Left hindlimb (tissue), 1 donor: ENCODE measurements at regions not wholly inside any gene's neighbourhood (a gene's known extent, or its start where the extent isn't known, plus 50 kb on each side); places are given as distances from the start of the nearest gene placed in this dataset.
"Not testable (repeated sequence)": the region's sequence is repeated elsewhere in the genome, so short reads cannot be mapped to it uniquely, and the experiment has no call there.

Experiments used
- DNase-seq: peaks from one replicate; pipeline ENCODE4 v3.0.0-alpha.2; 2018

DNA sequence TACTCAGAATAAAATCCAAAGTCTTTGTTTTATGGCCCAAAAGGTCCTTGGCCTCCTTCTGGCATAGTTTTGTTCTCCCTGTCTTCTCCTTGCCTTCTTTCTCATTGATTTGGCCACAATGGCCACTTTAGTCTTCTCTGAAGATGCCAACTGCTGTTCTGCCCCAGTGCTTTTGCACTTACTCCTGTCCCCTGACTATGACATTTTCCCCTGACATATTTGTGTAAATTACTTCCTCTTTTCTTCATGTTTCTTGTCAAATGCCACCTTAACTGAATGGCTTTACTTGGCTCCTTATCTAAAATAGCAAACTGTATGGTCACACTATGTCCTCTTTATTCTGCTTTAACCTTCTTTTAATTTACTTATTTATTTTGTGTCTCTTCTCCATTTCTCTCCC lies 484.7 kb upstream of the ARRDC3 start:
- DNase-seq, result no peak

DNA sequence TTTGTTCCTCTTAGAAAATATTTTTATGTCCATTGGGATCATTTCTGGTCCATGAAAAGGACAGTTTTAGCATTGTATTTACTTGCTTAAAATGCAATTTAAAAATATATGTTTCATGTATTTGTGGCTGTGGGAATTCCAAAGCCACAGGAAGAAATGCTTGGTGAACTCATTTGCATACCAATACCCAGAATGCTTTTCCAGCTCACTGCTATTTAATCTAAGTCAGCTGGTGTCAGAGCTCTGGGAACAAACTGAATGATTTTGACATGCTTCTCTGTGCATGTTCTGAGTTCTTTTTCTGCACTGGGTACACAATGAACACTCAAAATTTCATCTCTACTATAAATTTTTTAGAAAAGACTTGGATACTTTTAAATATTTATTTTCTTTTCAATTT lies 482.8 kb upstream of the ARRDC3 start:
- DNase-seq, result no peak

DNA sequence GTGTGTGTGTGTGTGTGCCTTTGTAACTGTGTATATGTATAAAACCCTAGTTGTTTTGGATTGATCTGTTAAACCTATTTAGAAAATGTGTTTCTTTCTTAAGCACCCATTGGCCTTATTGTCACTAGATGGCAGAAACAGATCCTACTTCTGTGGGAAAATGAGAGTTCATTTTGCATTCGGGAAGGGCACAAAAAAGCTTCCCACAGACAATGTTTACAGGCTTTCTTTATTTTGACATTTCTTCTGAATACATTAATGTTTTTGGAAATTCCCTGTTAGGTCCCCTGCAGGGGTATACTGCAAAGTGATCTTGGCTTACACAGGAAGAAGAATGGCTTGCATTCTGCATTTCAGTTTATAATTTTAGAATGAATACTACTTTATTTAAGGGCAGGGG lies 481.8 kb upstream of the ARRDC3 start:
- no peak for DNase-seq

DNA sequence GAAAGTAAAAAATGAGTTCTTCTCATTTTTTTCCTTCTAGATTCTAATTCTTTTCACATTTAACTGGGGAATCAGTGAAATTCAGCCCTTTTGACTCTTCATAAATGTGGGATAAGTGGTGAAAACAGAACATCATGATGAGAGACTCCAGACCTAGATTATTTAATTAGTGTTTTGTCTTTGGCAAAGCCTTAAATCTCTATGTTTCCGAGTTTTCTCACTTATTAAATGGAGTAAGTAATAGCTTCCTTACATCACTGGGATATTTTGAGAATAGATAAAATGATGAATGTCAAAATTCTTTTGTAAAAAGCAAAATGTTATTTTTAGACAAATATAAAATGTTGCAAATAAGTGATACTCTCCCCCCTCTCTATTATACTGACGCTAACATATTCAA lies 468.6 kb upstream of the ARRDC3 start:
- no peak for DNase-seq

DNA sequence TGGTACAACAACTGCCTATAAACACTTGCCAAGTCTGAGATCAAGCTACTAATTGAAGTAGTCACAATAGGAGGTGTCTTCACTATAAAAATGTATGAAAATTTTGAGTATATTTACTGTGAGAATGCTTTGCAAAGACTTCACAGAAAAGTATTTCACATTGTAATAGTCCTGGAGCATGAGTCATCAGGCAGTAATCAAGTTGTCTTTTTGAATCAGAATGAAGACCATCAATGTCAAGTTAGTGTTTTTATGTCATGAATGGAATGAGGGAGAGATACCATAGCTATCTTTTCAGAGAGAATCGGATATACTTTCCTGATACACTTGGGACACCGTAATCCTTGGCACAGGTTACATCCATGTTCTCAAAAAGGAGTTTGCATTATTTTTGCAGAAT lies 466.9 kb upstream of the ARRDC3 start:
- no peak for DNase-seq

DNA sequence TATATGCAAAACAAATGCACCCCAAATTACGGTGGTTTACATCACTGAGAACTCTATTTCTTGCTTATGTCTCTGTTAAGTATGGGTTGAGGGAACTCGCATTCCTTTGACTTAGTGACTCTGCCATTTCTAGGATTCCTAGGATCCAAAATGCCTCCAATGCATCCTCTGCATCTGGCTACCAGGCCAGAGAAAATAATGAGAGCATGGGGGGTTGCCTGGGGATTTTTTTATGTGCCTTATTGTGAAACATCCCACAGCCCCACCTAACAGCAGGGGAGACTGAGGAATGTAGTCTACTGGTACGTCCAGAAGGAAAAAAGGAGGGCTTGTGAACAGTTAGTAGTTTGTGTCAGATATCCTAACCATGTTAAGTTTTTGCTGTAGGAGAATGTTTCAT lies 466.0 kb upstream of the ARRDC3 start:
- DNase-seq, result no peak

DNA sequence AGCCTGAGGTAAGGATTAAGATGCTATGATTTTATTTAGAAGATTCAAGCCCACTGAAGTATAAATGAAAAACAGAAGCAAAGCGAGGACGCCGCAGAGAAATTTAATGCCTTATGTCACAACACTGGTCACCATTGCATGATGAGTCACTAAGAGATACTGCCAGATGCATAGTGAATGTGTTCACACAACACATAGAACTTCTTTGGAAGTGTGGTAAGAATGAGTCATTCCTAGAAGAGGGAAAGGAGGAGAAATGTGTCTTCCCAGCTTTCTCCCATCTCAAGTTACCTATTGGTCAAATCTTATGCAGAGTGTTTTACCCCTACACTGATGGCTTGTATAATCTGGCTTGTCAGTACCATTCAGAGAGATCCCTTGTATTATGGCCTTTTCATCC lies 465.3 kb upstream of the ARRDC3 start:
- DNase-seq, result no peak

DNA sequence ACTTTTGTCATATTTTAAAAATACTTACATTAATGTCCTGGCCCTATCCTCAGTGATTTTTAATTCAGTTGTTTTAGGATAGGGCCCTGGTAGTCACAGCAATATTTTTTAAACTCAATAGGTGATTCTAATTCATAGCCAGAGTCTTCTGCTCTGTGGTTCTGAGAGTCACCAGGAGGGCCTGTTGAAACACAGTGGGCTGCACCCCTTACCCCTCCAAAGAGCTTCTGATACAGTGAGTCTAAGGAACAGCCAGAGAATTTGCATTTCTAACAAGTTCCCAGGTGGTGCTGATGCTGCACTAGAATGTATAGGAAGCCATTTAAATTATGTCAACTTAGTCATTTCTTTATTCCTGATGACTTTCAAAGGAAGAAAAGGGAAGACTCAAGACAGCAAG lies 458.3 kb upstream of the ARRDC3 start:
- DNase-seq, result no peak

DNA sequence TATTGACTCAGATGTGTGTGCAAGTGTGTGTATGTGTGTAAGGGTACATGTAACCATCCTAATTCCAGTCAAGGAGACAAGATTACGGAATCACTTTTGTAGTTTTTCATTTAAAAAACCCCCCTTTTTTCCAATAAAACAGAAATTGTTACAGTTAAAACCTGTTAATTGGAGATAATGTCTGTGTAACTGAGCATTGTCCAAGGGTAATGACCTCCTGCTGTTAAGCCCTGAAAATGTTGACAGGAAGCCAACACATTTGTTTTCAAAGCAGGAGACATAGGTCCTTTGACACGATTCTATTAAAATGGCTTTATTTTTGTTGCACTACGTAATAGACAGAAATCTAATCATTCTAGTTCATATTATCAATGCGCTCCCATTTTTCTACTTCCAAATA lies 457.3 kb upstream of the ARRDC3 start:
- DNase-seq, result no peak

DNA sequence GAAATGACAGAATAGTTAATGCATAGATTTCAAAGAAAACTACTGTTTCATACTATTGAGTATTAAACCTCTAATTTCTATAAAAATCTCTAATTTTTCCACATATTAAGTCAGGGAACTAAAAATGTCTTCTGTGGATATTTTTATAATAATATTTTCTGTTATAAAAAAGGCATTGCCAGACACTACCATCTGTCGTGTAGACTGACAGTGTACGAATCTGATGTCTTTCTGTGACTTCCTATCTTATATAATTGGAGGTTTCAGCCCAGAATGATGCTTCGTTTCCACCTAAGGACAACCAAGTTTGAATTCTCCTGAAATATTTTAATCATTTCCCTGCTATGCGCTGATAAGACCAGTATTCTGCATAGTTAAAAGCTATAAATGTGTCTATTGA lies 456.6 kb upstream of the ARRDC3 start:
- DNase-seq, result no peak

DNA sequence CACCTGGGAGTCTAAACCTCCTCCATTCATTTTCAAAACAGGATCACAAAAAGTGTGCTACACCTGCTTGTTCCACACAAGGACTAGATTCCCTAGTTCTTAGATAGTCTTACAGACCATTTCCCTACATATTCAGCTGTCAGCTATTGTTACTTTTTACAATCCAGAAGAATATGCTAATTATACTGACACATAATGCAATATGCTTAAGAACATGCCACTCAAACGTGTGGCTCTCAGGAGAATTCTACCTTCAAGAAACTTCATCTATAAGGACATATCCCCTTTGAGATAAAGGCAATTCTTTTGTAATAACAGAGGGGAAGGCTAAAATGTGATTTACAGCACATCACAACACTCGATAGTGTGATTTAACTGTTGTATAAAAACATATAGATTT lies 456.1 kb upstream of the ARRDC3 start:
- no peak for DNase-seq

DNA sequence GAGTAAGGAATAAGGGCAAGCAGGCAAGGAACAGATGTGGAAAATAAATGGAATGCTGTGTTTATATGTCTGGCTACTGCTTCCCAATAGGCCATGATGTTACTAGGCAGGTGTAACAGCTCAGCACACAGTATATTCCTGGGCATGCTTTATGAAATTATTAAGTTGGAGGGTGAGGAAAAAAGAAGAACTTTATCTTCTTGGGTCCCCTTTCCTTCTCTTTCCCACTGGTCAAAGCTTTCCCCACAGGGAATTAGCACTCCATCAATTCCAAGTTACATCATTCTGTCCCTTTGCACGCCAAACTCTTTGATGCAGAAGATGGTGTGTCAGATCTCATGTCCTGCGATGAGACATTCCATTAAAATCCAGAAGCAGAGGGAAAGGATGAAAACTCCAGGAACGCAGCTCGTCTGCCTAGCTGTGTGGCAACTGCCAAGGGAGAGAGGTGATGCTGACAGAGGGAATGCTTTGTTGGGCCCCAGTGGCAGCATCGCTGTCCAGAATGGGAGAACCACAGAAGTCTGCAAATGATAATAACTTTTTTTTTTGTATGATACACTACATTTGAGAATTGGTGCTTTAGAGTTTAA lies 447.3 kb upstream of the ARRDC3 start:
- no peak for DNase-seq

DNA sequence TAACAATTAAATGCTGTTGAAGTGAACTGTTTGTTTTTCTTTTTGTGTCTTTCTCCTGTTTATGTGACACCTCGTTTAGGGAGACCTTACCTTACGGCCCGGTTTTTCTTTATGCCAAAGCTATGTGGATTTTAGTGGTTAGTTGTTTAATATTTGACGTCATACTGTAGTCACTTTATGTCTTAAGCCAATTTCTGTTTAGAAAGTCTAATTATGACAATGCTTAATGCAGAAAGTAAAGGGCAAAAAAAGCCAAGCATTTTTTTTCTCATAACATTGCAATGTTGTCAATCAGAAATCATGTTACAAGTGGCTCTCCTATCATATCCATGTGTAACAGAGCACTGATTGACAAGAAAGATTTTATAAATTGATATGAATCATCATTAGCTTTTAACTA lies 442.5 kb upstream of the ARRDC3 start:
- no peak for DNase-seq

DNA sequence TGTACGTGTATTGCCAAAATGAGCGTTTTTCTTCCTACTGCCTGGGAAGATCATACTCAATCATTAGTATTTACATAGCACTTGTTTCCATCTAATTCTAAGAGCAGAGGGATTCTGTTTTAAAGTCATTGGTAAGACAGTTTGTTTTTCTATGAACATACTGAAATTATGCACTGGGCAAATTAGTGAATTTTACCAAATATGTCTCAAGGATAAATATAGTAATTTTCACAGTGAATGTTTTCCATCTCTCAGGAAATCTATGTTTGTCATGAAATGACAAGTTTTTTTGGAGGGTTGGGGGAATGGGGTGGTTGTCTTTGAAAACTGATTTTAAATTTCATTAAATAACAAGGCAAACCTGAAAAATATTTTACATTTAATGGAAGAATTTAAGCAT lies 441.3 kb upstream of the ARRDC3 start:
- DNase-seq, result no peak

DNA sequence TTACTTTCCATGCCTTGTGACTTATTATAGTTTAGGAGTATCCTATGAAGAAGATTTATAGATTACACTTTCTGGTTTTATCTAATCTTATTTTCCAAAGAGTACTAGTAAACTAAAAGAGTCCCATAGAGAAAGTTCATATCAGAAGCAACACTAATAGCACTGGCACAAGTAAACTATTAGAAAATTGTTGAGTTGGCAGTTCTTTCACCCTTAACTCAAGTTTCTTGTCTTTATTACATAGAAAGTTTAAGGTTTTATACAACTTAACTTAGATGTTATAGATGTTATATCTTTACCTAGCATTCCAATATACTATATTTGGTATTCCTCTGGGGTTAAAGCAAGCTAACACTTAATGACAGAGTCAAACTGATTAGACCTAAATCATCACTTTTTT lies 437.8 kb upstream of the ARRDC3 start:
- DNase-seq, result no peak

DNA sequence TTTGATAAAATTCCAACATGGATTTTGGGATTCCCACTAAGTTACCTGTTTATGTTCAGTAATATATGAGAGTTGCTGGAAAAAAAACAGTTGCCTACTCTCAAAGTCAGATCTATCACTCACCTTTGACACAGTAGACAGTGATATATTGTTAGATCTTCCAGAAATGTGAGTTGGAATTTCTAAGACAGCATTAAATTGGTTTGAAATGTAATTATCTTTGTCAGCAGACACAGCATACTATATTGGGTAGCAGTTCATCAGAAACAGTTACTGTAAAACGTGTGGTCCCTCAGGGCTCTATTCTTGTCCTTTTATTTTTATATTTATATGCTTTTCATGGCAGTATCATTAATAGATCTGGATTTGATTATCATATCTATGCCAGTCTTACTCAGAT lies 433.6 kb upstream of the ARRDC3 start:
- no peak for DNase-seq

DNA sequence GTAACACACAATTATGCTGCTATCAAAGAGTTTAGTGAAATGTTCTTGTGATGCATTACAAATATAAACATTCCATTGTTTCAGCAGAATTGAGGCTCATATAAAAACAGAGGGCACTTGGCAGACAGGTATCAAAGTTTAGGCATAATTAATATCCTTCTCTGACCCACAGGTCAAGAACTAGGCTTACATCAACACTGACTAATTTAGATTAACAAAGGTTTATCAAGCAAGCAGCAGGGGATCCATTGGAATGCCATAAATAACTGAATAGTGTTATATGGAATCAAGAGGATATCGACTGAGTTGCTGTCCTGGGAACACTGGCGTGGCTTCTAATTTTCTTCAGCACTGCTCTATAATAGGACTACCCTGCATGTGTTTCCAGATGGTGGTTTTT lies 414.5 kb upstream of the ARRDC3 start:
- DNase-seq, result no peak

DNA sequence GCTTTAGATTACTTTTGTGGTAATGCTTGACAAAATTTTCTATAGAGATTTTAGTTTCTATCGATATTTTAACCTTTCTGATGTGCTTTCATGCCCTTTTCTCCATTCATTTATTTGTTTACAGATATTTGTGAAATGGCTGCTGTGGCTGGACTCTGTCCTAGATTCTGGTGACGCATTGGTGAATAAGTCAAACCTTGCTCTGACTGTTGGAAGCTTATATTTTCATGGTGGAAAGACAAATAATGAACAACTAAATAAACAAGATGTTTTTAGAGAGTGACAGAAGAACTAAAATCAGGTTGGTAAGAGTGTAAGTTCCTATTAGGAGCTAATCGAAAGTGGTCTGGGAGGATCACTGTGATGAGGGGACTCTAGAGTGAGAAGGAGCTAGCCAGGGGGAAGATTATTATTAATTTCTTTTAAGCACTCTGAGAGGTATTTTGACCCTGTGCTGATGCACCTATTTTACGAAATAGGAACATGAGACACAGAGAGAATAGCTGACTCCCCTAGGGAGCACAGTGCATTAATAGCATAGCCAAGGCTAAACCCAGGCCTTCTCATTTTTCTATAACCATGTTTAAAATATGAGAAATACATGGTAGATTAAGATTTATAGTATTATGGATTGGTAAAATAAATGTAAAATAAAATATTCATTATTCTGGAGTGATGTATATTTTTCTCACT lies 411.9 kb upstream of the ARRDC3 start:
- DNase-seq, result no peak

DNA sequence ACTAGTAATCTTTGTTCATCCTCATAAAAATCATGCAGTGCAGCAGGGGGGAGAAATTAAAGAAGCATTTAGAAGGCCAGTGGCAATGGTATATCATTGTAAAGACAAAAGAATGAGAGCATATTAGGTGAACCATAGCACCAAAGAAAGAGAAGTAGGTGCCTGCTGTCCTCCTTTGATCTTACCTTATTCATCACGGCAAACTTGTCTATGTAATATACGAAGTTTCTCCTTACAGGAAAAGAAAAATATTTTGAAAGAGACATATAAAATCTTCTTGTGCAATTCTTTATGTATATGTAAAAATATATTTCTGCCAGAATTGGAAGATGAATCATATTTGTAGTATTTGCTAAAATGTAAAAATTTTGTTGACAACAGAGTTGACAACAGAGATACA lies 411.3 kb upstream of the ARRDC3 start:
- no peak for DNase-seq

DNA sequence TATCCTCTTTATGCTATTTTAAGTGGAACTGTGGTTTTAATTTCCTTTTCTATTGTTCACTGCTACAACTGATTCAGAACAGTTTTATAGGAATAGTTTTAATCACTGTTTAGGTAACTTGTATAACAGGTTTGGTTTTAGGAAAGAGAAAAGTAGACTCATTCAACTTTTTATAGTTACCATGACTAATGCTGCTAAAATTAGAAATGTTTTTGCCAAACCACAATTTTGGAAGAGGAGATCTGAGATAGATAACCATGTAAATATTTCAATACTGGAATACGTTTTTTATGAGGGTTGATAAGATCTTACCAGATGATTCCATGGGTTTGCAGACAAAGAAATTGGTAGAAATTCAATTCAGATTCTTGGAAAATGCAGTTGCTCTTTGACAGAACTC lies 404.6 kb upstream of the ARRDC3 start:
- DNase-seq, result no peak

DNA sequence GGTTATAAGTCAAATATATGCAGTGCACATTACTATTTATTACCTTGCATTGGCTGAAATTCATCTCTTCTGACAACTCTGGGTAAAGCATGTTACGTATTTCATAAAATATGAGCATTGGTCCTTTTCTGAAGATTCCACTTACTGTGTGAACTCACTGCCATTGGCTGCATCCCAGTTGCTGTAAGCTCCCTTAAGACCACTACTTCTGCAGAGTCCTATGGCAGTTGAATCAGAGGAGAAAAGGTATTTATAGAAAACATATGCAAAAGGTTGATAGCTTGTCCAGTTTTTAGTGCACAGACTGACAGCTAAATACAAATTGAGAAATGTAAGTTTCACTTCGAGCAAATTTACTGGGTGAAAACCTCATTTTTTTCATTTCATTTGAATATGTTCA lies 394.6 kb upstream of the ARRDC3 start:
- DNase-seq, result no peak

DNA sequence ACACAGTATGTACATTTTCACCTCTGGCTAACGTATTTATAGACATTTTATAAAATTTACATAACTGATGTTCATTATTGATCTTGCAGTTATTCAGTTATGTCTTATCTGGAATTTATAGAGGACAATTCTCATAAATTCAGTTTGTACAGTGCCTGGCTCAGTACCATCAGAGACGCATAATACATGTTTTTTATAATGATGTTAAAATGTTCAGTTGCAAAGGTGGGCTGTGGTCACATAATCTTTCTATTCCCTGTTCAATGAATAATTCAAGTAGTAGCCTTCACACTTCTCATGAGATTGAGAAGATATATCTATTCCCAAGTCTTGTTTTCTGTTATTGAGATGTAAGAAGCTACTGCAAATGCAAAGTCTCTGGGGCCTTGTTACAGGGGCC lies 393.1 kb upstream of the ARRDC3 start:
- no peak for DNase-seq

DNA sequence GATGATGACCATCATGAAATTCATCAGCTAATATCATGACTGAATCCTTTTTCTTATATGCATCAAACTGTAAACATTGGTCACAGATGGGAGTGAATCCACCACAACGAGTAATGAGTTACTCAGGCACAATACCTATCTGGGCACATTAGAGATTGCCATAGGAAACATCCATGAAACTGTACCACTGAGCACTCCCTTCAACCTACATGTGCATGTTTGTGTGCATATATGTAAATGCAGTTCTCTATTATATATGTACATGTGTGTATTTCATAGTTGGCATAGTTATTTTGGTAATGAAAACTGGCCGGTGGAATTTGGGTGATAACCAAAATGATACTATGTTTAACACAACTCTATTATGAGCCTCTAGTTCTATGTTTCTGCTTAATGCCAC lies 387.3 kb upstream of the ARRDC3 start:
- no peak for DNase-seq

DNA sequence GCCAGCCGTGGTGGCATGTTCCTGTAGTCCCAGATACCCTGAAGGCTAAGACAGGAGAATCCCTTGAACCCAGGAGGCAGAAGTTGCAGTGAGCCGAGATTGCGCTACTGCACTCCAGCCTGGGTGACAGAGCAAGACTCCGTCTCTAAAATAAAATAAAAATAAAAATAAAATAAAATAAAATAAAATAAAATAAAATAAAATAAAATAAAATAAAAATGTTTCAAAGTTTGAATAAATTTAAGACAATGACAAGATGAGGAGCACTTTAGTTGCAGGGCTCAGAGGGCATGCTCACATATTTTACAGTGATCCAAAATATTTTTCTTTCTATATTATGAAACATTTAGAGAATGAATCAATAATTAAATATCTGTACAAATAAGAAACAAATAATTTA lies 374.3 kb upstream of the ARRDC3 start:
- not testable (repeated sequence) for DNase-seq

DNA sequence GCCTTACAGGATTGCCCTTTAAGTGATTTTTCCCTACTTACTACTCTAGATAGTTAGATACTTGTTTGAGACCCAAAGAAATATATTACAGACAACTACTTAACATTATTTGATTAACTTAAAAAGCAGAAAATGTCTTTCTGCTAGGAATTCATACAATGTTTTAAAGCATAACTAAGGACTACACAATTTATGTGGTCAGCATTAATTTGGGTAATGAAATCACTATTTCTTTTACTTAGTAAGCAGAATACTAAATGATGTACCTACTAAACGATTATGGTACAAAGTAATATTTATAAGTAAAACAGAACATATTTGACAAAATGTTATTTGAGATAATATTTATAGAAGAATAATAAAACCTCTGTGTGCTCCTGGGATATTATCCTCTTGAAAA lies 371.9 kb upstream of the ARRDC3 start:
- no peak for DNase-seq
